Activated CD8-positive, alpha-beta memory T cell treated with anti-CD3 and anti-CD28 coated beads for 24 hours (primary cell): ENCODE measurements at regions not wholly inside any gene's neighbourhood (a gene's known extent, or its start where the extent isn't known, plus 50 kb on each side); places are given as distances from the start of the nearest gene placed in this dataset.

Experiments
- DNase-seq: peaks from one replicate; pipeline ENCODE4 v3.0.0-alpha.2; 2020

- no peak for DNase-seq
Measured at GRCh38 chr13:79799059-79799867, 318.3 kb downstream of the NDFIP2 start.

GRCh38 chr13:79796136-79796535, 315.2 kb downstream of the NDFIP2 start:
- no peak for DNase-seq

- no peak for DNase-seq
Measured at GRCh38 chr13:79794931-79795330, 314.0 kb downstream of the NDFIP2 start.

GRCh38 chr13:79792716-79793115, 311.8 kb downstream of the NDFIP2 start:
- no peak for DNase-seq

- no peak for DNase-seq
Measured at GRCh38 chr13:79791471-79792042, 310.6 kb downstream of the NDFIP2 start.

- no peak for DNase-seq
Measured at GRCh38 chr13:79786176-79786575, 305.2 kb downstream of the NDFIP2 start.

GRCh38 chr13:79782541-79783205, 301.7 kb downstream of the NDFIP2 start:
- no peak for DNase-seq

- DNase-seq: no peak
Measured at GRCh38 chr13:79781829-79782540, 301.0 kb downstream of the NDFIP2 start.

GRCh38 chr13:79780240-79780639, 299.3 kb downstream of the NDFIP2 start:
- DNase-seq: no peak

- DNase-seq: no peak
Measured at GRCh38 chr13:79779761-79780160, 298.8 kb downstream of the NDFIP2 start.

GRCh38 chr13:79778741-79779460, 297.9 kb downstream of the NDFIP2 start:
- DNase-seq: no peak

GRCh38 chr13:79777504-79777903, 296.5 kb downstream of the NDFIP2 start:
- DNase-seq: no peak

- DNase-seq: no peak
Measured at GRCh38 chr13:79776531-79777295, 295.8 kb downstream of the NDFIP2 start.

- DNase-seq: no peak
Measured at GRCh38 chr13:79775830-79776229, 294.9 kb downstream of the NDFIP2 start.

- no peak for DNase-seq
Measured at GRCh38 chr13:79772811-79773210, 291.9 kb downstream of the NDFIP2 start.

- DNase-seq: no peak
Measured at GRCh38 chr13:79771493-79771892, 290.5 kb downstream of the NDFIP2 start.

GRCh38 chr13:79770056-79770455, 289.1 kb downstream of the NDFIP2 start:
- no peak for DNase-seq

- no peak for DNase-seq
Measured at GRCh38 chr13:79767126-79767525, 286.2 kb downstream of the NDFIP2 start.

GRCh38 chr13:79765331-79765730, 284.4 kb downstream of the NDFIP2 start:
- DNase-seq: no peak

- no peak for DNase-seq
Measured at GRCh38 chr13:79749984-79750551, 269.1 kb downstream of the NDFIP2 start.

- DNase-seq: no peak
Measured at GRCh38 chr13:79749566-79749965, 268.6 kb downstream of the NDFIP2 start.

GRCh38 chr13:79745081-79745480, 264.1 kb downstream of the NDFIP2 start:
- DNase-seq: no peak
